ENCODE measurements at regions not wholly inside any gene's neighbourhood (a gene's known extent, or its start where the extent isn't known, plus 50 kb on each side); places are given as distances from the start of the nearest gene placed in this dataset.
A peak's percentile ranks its signal among the peaks of the same experiment; 100 is the strongest.

GRCh38 chr20:39234520-39235095 lies 272.5 kb downstream of the DHX35 start:
- DNase-seq: no peak

- DNase-seq: no peak
Observed at GRCh38 chr20:39233755-39234154, 271.6 kb downstream of the DHX35 start.

GRCh38 chr20:39227416-39227815 lies 265.3 kb downstream of the DHX35 start:
- DNase-seq: no peak

DNA sequence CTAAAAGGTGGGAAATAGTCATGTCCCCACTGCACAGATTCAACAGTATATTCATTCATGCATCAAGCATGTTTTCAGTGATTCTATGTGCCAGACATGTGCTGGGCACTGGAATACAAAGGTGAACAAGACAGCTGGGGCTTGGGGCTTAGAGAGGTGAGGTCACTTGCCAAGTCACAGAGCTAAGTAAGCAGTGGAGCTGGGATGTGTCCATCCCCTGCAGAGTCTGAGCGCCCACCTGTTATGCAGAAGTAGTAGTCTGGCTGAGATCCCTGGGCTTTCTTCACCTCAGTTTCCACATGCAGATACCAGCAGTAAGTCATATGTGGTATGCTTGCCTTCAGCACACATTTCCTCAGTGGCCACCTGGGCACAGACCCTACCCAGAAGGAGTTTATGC lies 263.8 kb downstream of the DHX35 start:
- no peak for DNase-seq

DNA sequence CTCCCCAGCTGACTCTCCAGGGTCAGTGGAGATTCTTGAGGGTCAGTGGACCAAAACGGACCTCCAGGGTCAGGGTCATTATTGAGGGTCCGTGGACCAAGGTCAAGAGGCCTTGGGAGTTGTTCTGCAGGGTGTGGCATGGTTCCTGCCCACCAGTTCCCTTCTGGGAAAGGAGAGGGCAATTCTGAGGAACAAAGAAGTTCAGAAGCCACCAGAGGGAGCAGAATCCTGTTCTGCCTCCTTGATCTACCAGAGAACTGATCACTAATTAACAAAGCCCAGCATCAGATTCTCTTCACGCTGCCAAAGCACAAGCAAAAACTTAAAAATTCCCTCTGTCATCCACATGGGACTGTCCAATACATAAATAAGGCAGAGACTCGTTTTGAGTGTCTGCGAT lies 263.4 kb downstream of the DHX35 start:
- DNase-seq: no peak

GRCh38 chr20:39222101-39222500 lies 260.0 kb downstream of the DHX35 start:
- DNase-seq: no peak

- no peak for DNase-seq
Observed at GRCh38 chr20:39216195-39216594, 254.1 kb downstream of the DHX35 start.

GRCh38 chr20:39214828-39215227 lies 252.7 kb downstream of the DHX35 start:
- DNase-seq: no peak

- peak; percentile 2 for DNase-seq
Observed at GRCh38 chr20:39213476-39214145, 251.5 kb downstream of the DHX35 start.

- DNase-seq: no peak
Observed at GRCh38 chr20:39211060-39211748, 249.1 kb downstream of the DHX35 start.

DNA sequence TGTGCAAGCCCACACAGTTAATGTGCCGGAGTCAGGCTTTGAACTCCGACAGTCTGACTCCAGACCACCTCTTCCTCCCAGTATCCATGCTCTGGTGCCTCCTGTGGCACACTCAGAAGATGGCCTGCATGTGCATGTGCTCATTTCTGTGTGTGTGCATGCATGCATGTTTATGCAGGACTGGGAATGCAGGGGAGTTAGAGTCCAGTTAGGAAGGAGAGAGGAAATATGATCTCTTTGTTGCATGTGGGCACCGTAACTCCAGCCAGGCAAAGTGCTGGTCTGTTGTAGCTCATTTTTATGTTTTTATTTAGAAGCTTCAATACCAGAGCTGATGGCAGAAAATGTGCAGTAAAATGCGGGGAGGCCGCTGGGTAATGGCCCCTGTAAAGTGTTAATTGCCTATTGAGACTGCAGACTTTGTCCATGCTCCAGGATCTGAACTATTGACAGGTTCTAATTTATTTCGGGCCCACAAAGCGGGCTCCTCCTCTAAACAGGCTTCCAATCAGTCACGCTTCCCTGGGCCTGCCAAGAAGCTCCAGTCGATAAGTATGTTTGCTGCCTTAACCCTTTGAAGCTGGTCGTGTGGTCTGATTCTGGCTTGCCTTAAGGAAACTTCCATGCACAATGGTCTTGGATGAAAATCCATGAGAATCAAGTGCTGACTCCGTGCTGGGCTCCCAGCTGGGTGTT lies 248.3 kb downstream of the DHX35 start:
- no peak for DNase-seq

DNA sequence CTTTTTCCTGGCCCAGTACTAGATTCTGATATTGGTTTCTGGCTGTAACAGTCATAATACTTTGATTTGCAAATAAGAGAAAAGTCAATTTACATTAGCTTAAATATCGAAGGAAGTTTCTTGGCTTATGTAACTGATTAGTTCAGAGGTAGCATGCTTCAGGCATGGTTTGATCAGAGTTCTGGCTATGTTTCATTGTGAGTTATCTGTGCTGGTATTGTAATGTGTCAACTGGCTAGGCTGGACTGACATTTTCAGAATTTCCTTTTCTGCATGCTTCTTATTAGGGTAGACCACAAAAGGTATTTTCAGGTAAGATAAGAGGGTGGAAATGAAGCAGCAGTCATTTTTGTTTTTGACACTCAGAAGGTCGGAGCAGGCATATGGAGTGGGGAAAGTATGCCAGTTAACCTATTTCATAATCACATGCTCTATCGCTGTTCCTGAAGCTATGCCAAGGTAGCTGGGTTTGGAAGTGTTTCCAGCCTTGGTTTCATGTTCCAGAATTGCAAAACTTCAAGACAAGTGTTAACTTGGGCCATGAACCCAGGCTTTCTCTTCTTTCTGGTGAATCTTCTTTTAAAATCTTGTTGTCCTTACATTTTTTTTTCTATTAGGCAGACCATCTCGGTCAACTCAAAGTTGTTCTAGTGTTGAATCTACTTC lies 244.9 kb downstream of the DHX35 start:
- DNase-seq: no peak

- peak; percentile 35 for DNase-seq
Observed at GRCh38 chr20:39195582-39196021, 233.5 kb downstream of the DHX35 start.

DNA sequence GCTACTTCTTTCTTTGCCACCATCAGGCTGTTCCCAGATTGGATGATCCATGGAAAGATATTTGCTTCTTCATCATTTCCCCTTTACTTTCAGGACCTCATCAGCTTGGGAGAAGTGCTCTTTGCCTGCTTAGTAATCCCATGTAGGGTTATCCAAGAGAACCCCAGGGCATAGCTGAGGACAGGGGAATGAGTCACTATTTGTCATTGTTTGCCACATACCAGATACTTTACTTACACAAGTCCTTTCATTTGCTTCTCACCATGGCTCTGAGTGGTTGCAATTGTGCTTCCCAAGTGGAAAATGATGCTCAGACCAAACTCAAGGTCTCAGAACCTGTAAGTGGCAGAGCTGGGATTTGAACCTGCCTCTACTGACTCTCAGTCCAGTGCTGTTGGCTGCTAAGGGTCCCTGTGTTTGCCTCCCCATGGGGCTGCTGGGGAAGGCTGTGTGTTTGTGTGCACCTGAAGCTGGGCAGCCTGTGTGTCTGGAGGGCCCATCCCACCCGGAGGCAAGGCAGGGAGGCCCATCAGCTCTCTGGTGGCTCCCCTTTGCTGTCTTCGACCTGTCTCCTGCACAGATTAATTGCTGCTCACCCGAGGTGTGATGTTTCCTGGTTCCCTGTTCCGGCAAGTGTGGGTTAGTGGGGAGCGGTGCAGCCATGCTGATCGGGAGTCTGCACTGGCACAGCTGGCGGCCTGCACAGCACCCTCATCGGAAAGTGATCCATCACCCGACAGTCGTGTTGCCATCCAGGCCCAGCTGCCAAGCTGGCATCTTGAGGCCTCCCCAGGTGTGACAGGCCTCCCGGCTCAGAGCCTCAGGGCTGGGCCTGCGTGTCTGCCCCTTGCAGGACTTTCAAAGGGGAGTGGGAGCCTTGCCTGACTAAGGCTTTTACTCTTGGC lies 228.8 kb downstream of the DHX35 start:
- DNase-seq: no peak

DNA sequence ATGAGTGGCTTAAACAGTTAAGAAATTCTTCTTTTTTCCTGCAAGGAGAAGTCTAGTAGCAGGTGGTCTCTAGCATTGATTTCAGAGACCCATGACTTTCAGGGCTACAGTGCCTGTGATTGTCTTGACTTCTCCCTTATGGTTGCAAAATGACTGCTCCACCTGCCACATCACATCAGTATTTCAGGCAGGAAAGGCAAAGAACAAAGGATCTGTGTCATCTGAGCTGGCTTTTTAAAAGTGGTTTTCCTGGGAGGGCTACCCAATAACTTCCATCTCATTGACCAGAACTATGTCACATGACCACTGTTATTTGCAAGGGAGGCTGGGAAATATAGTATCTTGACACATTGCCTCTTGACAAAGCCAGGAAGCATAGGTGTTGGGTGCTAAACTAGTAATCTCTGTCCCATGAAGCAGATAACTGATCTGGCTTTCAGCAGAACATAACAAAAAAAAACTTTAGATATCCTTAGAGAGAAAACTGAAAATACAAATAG lies 226.2 kb downstream of the DHX35 start:
- DNase-seq: no peak

GRCh38 chr20:39181490-39181889 lies 219.3 kb downstream of the DHX35 start:
- DNase-seq: no peak

DNA sequence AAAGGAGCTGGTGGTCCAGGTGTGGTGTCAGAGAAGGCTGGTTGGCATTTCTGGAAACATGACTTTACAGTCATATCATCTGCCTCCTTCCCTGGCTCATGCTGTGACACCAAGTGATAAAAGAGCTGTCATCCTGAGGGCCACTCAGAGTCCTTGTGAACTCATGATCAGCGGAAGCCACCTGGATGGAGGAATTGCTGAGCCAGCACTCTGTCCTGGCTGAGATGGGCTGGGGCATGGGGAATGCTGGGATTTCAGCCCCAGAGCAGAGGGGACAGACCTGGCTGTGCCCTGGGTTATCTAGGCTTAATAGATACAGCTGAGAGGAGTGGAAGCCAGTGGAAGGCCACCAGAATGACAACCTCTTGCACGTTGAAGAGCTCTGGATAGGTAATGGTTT lies 214.3 kb downstream of the DHX35 start:
- no peak for DNase-seq

DNA sequence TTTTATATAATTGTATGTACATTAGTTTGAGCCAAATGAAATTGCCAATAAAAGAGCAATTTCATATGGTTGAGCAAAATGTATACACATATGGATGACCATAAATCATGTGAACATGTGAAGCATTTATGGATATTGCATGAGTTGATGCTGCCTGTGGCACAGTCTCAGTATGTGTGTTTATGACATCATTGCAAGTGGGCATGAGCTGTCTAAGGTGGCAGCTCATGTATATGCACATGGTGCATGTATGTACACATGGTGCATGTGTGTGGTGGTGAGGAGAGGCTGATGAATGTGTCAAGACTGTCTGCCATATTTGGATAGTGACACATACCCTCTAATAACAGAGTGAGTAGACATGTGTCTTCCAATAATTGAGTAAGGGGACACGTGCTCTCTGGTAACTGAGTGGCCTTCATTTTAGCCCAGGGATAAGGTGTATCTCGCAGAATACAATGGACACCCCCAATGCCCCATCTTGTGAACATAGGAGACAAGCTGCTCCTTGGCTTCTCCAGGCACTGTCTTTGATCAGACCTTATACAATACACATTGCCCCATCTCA lies 208.8 kb downstream of the DHX35 start:
- DNase-seq: no peak

GRCh38 chr20:39165099-39165498 lies 203.0 kb downstream of the DHX35 start:
- no peak for DNase-seq

DNA sequence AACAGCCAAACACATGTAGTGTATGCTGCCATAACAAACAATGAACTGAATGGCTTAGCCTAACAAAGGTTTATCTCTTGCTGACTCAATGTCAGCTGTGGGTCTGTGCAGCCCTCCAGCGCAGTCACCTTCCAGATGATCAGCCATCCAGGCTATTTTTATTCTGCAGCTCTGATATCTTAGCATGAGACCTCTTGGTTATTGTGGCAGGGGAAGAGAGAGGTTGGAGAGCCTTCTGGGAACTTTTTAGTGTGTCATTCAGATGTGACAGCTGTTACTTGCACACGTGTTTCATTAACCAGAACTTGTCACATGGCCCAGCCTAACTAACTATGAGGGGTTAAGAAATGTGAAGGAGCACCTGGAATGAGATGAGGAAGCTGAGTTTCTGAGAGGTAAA lies 202.5 kb downstream of the DHX35 start:
- DNase-seq: no peak

DNA sequence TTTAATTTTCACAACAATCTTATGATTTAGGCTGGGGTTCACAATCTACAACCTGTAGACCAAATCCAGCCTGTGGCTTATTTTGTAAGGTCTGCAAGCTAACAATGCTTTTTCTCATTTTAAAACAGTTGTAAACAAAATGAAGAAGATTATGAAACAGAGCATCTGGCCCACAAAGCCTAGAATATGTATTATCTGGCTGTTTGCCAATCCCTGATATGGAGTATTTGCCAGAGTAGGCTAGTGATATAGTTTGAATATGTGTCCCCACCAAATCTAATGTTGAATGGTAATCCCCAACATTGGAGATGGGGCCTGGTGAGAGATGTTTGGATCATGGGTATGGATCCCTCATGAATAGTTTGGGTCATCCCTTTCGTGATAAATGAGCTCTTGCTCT lies 201.8 kb downstream of the DHX35 start:
- no peak for DNase-seq

DNA sequence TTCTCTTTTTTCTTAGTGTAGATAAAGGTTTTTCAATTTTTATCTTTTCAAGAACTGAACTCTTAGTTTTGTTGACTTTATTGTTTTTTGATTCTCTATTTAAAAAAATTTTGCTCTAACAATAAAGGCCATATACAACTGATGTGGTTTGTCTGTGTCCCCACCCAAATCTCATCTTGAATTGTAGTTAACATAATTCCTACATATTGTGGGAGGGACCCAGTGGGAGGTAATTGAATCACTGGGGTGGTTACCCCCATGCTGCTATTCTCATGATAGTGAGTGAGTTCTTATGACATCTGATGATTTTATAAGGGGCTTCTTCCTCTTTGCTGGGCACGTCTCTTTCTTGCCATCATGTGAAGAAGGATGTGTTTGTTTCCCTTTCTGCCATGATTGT lies 199.8 kb downstream of the DHX35 start:
- DNase-seq: no peak

Data from NCI-H1105 (cell line).